ENCODE measurements at regions not wholly inside any gene's neighbourhood (a gene's known extent, or its start where the extent isn't known, plus 50 kb on each side); places are given as distances from the start of the nearest gene placed in this dataset.

- intact Hi-C loops (cut with DNase I): no loop called here
- Histone ChIP-seq H3K4me1 (replicated peaks) (no peaks in the 10 kb centered on the region), H3K27ac (no peak overlapping the region), H3K9me3 (no peaks in the 10 kb centered on the region), H3K36me3 (no peaks in the 10 kb centered on the region), H3K4me3 (no peak overlapping the region), H3K27me3 (replicated peaks; ENCODE audit: insufficient read depth) (no peaks in the 10 kb centered on the region)
- 100% methylated on average over 1 of the region's 1 CpG for WGBS
- no peak for TF ChIP-seq POLR2A (IDR thresholded peaks at IDR 0.05)
- TF ChIP-seq POLR2AphosphoS5 (IDR thresholded peaks at IDR 0.05): no peak
- TF ChIP-seq CTCF (IDR thresholded peaks at IDR 0.05): no peak
- no peak for DNase-seq (ENCODE audit: low spot score)
Measured at GRCh38 chr3:36250191-36250590, 130.1 kb upstream of the STAC start.

- intact Hi-C loops (cut with DNase I): no loop called here
- 82% methylated on average over 3 of the region's 3 CpGs for WGBS
- no peak overlapping the region for H3K4me3 ChIP-seq
Measured at GRCh38 chr3:36257158-36257852, 123.0 kb upstream of the STAC start.

GRCh38 chr3:36258421-36258820 is 121.9 kb upstream of the STAC start:
- Histone ChIP-seq H3K36me3 (no peaks in the 10 kb centered on the region), H3K4me1 (replicated peaks) (no peaks in the 10 kb centered on the region), H3K27ac (no peak overlapping the region), H3K4me3 (no peak overlapping the region), H3K9me3 (no peaks in the 10 kb centered on the region), H3K27me3 (replicated peaks; ENCODE audit: insufficient read depth) (no peaks in the 10 kb centered on the region)
- 82% methylated on average over 1 of the region's 1 CpG for WGBS
- intact Hi-C loops (cut with DNase I): no loop called here
- TF ChIP-seq POLR2AphosphoS5 (IDR thresholded peaks at IDR 0.05) (no peak), POLR2A (IDR thresholded peaks at IDR 0.05) (no peak), CTCF (IDR thresholded peaks at IDR 0.05) (no peak)
- no peak for DNase-seq (ENCODE audit: low spot score)

More at GRCh38 chr3:36257158-36257852, 123.0 kb upstream of the STAC start:
- H3K27me3 ChIP-seq (replicated peaks; ENCODE audit: insufficient read depth): no peaks in the 10 kb centered on the region
- H3K9me3 ChIP-seq: no peaks in the 10 kb centered on the region
- H3K4me1 ChIP-seq (replicated peaks): no peaks in the 10 kb centered on the region
- no peak for TF ChIP-seq CTCF (IDR thresholded peaks at IDR 0.05)
- no peak for TF ChIP-seq POLR2AphosphoS5 (IDR thresholded peaks at IDR 0.05)
- TF ChIP-seq POLR2A (IDR thresholded peaks at IDR 0.05): no peak
- H3K27ac ChIP-seq: no peak overlapping the region
- H3K36me3 ChIP-seq: no peaks in the 10 kb centered on the region
- no peak for DNase-seq (ENCODE audit: low spot score)

GRCh38 chr3:36259580-36259979 is 120.7 kb upstream of the STAC start:
- H3K27me3 ChIP-seq (replicated peaks; ENCODE audit: insufficient read depth): no peaks in the 10 kb centered on the region
- no peak overlapping the region for H3K4me3 ChIP-seq
- H3K9me3 ChIP-seq: no peaks in the 10 kb centered on the region
- no peak overlapping the region for H3K27ac ChIP-seq
- no peaks in the 10 kb centered on the region for H3K36me3 ChIP-seq
- H3K4me1 ChIP-seq (replicated peaks): no peaks in the 10 kb centered on the region
- DNase-seq (ENCODE audit: low spot score): no peak
- TF ChIP-seq POLR2AphosphoS5 (IDR thresholded peaks at IDR 0.05) (no peak), POLR2A (IDR thresholded peaks at IDR 0.05) (no peak), CTCF (IDR thresholded peaks at IDR 0.05) (no peak)
- WGBS: 64% methylated on average over 3 of the region's 3 CpGs
- intact Hi-C loops (cut with DNase I): no loop called here

- Histone ChIP-seq H3K4me1 (replicated peaks) (no peaks in the 10 kb centered on the region), H3K27me3 (replicated peaks; ENCODE audit: insufficient read depth) (no peaks in the 10 kb centered on the region), H3K27ac (no peak overlapping the region), H3K9me3 (no peaks in the 10 kb centered on the region), H3K36me3 (no peaks in the 10 kb centered on the region), H3K4me3 (no peak overlapping the region)
- intact Hi-C loops (cut with DNase I): no loop called here
- no peak for TF ChIP-seq CTCF (IDR thresholded peaks at IDR 0.05)
- no peak for DNase-seq (ENCODE audit: low spot score)
- 90% methylated on average over 2 of the region's 2 CpGs for WGBS
Measured at GRCh38 chr3:36269274-36269673, 111.0 kb upstream of the STAC start.
